ENCODE measurements at regions not wholly inside any gene's neighbourhood (a gene's known extent, or its start where the extent isn't known, plus 50 kb on each side); places are given as distances from the start of the nearest gene placed in this dataset.

DNA sequence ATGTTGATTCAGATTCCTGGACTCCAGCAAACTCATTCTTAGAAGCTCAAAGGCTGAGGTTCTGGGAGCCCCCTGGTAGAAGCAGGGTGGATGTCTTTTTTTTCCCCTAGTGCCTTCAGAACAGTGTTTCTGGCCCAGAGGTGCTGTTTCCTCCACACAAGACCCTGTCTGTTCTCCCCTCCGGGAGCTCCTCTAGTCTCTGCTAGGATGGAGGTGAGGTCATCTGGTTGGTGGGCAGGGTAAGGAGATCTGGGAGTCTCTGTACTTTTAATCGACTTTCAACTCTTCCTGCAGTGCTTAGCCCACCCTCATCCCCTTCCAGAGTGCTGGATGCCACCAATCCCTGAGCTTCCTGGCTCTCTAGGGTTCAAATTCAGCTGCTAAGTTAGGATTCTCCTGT lies 192.0 kb downstream of the SH3BP4 start:
- intact Hi-C loops (cut with micrococcal nuclease) = no loop called here
- Mint-ChIP-seq H3K4me3 (no peak overlapping the region), H3K27ac (no peak overlapping the region), H3K27me3 (ENCODE audit: low read depth) (peaks cover 13% of the 10 kb centered on the region), H3K36me3 (ENCODE audit: low read depth) (no peaks in the 10 kb centered on the region), H3K9me3 (no peaks in the 10 kb centered on the region), H3K4me1 (ENCODE audit: low read depth) (no peaks in the 10 kb centered on the region)
- CTCF ChIA-PET = no interaction called here
- no peak for DNase-seq

DNA sequence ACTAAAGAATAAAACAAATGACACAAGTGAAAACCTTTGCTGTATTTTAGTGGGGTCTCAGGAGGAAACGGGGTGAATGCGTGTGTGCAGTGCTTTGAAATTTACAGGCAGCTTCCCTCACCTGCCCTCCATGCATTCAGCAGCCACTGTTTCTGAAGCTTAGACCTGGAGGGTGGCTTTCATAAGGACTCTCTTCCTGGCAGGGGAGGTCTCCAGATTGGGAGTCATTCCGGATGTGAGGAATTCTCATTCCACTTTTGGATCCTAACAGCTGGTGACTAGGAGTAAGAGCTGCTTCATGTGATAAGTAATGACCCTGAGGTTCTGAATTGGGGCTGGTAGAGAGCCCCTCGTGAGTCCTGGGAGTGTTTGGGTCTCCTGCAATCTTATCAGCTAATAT lies 192.5 kb downstream of the SH3BP4 start:
- Mint-ChIP-seq H3K27ac (no peak overlapping the region), H3K36me3 (ENCODE audit: low read depth) (no peaks in the 10 kb centered on the region), H3K4me1 (ENCODE audit: low read depth) (no peaks in the 10 kb centered on the region), H3K27me3 (ENCODE audit: low read depth) (peaks cover 13% of the 10 kb centered on the region), H3K9me3 (no peaks in the 10 kb centered on the region), H3K4me3 (no peak overlapping the region)
- no peak for DNase-seq
- CTCF ChIA-PET = no interaction called here
- intact Hi-C loops (cut with micrococcal nuclease) = no loop called here

- no peaks in the 10 kb centered on the region for H3K4me1 Mint-ChIP-seq (ENCODE audit: low read depth)
- H3K27ac Mint-ChIP-seq = no peak overlapping the region
- H3K36me3 Mint-ChIP-seq (ENCODE audit: low read depth) = no peaks in the 10 kb centered on the region
- CTCF ChIA-PET = no interaction called here
- no peaks in the 10 kb centered on the region for H3K9me3 Mint-ChIP-seq
- H3K4me3 Mint-ChIP-seq = no peak overlapping the region
- intact Hi-C loops (cut with micrococcal nuclease) = no loop called here
- DNase-seq = no peak
- peaks cover 8% of the 10 kb centered on the region for H3K27me3 Mint-ChIP-seq (ENCODE audit: low read depth)
These were observed 194.4 kb downstream of the SH3BP4 start for GRCh38 chr2:235146206-235146605.

DNA sequence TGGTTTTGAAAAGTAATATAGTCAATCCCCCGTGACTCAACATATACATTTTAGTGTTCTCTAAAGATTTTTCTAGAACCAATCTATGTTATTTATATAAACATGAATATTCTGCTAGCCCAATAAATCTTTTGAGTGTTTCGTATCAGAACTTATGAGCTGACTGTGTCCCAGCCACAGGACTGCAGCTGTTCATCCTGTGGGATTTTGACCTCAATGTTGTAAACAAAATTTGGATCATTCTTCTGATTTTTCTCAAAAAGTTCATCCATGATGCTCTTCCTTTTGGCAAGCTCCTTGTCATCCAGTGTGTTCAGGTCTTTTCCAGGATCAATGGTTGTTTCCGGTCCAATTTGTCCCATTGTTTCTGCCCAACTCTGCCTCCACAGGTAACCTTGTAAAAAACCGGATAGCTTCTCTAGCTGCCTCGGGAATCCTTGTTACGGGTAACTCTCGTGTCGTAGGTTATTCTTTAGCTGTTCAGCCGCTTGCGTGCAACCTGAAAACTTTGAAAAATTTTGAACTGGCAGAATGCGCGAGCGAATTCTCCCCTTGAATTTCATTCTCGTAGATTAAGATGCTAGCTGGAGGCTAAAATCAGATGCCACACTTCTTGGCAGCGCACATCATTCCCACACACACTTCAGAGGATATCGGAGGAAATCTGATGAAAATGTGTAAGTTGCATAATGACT lies 195.2 kb downstream of the SH3BP4 start:
- Mint-ChIP-seq H3K36me3 (ENCODE audit: low read depth) (no peaks in the 10 kb centered on the region), H3K4me3 (no peak overlapping the region), H3K4me1 (ENCODE audit: low read depth) (no peaks in the 10 kb centered on the region), H3K27ac (no peak overlapping the region), H3K27me3 (ENCODE audit: low read depth) (peaks cover 8% of the 10 kb centered on the region), H3K9me3 (no peaks in the 10 kb centered on the region)
- intact Hi-C loops (cut with micrococcal nuclease) = no loop called here
- CTCF ChIA-PET = no interaction called here
- no peak for DNase-seq

GRCh38 chr2:235148201-235149170 lies 196.7 kb downstream of the SH3BP4 start:
- CTCF ChIA-PET = no interaction called here
- no peaks in the 10 kb centered on the region for H3K9me3 Mint-ChIP-seq

GRCh38 chr2:235149240-235149659 lies 197.4 kb downstream of the SH3BP4 start:
- no peaks in the 10 kb centered on the region for H3K4me1 Mint-ChIP-seq (ENCODE audit: low read depth)
- DNase-seq = no peak
- no peak overlapping the region for H3K4me3 Mint-ChIP-seq
- H3K36me3 Mint-ChIP-seq (ENCODE audit: low read depth) = no peaks in the 10 kb centered on the region
- no peaks in the 10 kb centered on the region for H3K9me3 Mint-ChIP-seq
- H3K27ac Mint-ChIP-seq = no peak overlapping the region
- CTCF ChIA-PET = no interaction called here
- intact Hi-C loops (cut with micrococcal nuclease) = no loop called here
- peaks cover 9% of the 10 kb centered on the region for H3K27me3 Mint-ChIP-seq (ENCODE audit: low read depth)

More at GRCh38 chr2:235148201-235149170, 196.7 kb downstream of the SH3BP4 start:
- Mint-ChIP-seq H3K27me3 (ENCODE audit: low read depth) (peaks cover 11% of the 10 kb centered on the region), H3K4me1 (ENCODE audit: low read depth) (no peaks in the 10 kb centered on the region), H3K4me3 (no peak overlapping the region), H3K36me3 (ENCODE audit: low read depth) (no peaks in the 10 kb centered on the region), H3K27ac (no peak overlapping the region)
- DNase-seq = no peak
- intact Hi-C loops (cut with micrococcal nuclease) = no loop called here

DNA sequence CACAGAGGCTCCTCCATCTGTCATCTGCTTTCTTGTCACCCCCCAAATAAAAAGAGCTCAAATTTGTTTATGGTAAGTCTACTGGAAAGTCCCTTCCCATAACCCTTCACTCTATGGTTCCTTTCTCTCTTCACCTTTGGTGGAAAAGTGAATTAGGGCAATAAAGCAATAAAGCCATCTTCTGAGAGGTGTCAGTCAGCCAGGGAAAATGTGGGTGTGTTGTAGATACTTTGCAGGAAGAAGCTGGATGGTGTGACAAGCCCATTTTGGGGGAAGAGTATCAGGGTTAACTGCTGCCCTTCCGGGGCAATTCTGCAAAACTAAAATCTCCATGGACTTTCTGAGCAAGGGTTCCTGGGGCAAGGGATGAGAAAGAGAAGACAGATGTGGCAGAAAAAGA lies 197.9 kb downstream of the SH3BP4 start:
- CTCF ChIA-PET = no interaction called here
- Mint-ChIP-seq H3K36me3 (ENCODE audit: low read depth) (no peaks in the 10 kb centered on the region), H3K9me3 (no peaks in the 10 kb centered on the region), H3K4me3 (no peak overlapping the region), H3K4me1 (ENCODE audit: low read depth) (no peaks in the 10 kb centered on the region), H3K27me3 (ENCODE audit: low read depth) (peaks cover 12% of the 10 kb centered on the region), H3K27ac (no peak overlapping the region)
- intact Hi-C loops (cut with micrococcal nuclease) = no loop called here
- no peak for DNase-seq

GRCh38 chr2:235151152-235151551 lies 199.3 kb downstream of the SH3BP4 start:
- DNase-seq = no peak
- no peak overlapping the region for H3K27ac Mint-ChIP-seq
- H3K27me3 Mint-ChIP-seq (ENCODE audit: low read depth) = peaks cover 9% of the 10 kb centered on the region
- H3K9me3 Mint-ChIP-seq = no peaks in the 10 kb centered on the region
- H3K4me1 Mint-ChIP-seq (ENCODE audit: low read depth) = no peaks in the 10 kb centered on the region
- CTCF ChIA-PET = interaction anchor here (0.5 kb wide), 1 partner anchor 15 kb away, joined by 3 read pairs; no protein-coding TSS in a partner anchor
- H3K36me3 Mint-ChIP-seq (ENCODE audit: low read depth) = no peaks in the 10 kb centered on the region
- intact Hi-C loops (cut with micrococcal nuclease) = no loop called here
- H3K4me3 Mint-ChIP-seq = no peak overlapping the region

DNA sequence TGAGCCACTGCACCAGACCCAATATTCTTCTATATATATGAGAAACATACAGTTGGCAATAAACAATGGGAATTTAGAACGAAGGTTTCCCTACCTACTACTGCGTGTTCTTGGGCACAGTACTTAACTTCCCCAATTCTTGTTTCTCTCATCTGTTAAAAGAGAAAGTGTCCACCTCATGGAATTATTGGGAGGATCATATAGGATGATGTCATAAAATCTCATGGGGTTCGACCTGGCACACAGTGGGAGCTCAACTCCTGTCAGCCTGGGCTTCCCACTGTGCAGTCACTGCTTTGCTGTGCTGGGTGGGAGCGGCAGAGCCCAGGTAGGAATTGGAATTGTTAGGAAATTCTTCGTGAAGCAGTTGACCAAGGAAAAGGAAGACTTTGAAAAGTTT lies 203.3 kb downstream of the SH3BP4 start:
- H3K9me3 Mint-ChIP-seq = no peaks in the 10 kb centered on the region
- no peaks in the 10 kb centered on the region for H3K4me1 Mint-ChIP-seq (ENCODE audit: low read depth)
- CTCF ChIA-PET = no interaction called here
- no peak overlapping the region for H3K4me3 Mint-ChIP-seq
- H3K27ac Mint-ChIP-seq = no peak overlapping the region
- intact Hi-C loops (cut with micrococcal nuclease) = no loop called here
- no peak for DNase-seq
- H3K36me3 Mint-ChIP-seq (ENCODE audit: low read depth) = no peaks in the 10 kb centered on the region
- H3K27me3 Mint-ChIP-seq (ENCODE audit: low read depth) = peaks cover 19% of the 10 kb centered on the region

DNA sequence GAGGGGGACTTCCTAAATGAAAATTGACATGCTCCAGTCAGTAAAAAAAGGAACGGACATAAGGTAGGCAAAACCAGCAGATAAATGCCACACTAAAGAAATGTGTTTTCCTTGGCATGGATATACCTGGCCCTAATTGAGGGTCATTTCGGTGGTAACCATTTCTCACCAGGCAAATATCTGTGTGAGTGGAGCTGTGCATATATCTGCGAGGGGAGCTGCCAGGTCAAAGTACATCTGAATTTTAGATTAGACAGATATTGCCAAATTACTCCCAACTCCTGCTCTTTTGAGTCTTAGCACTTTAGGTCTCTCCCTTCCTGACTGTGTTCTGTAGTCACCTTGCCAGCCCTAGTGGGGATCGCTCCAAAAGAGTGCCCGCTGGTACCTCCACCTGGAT lies 204.2 kb downstream of the SH3BP4 start:
- intact Hi-C loops (cut with micrococcal nuclease) = no loop called here
- Mint-ChIP-seq H3K27me3 (ENCODE audit: low read depth) (peaks cover 19% of the 10 kb centered on the region), H3K4me1 (ENCODE audit: low read depth) (no peaks in the 10 kb centered on the region), H3K27ac (no peak overlapping the region), H3K36me3 (ENCODE audit: low read depth) (no peaks in the 10 kb centered on the region), H3K4me3 (no peak overlapping the region), H3K9me3 (no peaks in the 10 kb centered on the region)
- CTCF ChIA-PET = no interaction called here
- DNase-seq = no peak

DNA sequence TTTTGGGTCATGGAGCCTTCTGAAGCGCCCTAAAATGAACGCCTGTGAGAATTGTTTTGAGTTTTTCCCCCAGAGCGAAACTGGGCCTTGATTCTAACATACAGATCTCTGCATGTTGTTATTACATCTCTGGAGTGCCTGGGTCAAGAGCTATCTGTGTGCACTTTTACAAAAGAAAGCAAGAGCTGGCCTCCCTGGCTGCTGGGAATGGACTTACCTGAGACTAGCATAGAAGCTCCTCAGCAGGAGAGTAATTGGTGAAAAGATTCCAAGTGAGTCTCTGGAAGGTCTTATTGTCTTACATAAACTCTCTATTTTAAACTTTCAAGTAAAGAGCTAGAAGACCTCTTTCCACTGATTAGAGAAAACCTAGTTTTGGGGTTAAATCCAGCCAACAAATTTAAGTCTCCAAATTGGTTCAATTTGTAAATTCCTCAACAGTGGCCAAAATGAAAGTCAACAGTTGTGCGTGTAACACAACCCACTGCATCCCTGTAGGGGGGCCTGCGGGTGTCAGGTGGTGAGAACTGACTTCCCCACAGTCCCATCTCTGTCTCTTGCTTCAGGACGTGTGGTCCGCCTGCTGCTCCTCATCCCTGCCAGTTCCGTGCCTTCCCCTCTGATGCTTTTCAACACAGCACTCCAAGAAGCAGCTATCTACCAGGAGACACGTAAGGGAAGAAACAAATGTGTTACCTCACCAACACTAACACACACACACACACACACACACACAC lies 206.1 kb downstream of the SH3BP4 start:
- no peaks in the 10 kb centered on the region for H3K4me1 Mint-ChIP-seq (ENCODE audit: low read depth)
- no peak for DNase-seq
- CTCF ChIA-PET = interaction anchor here (0.7 kb wide), 1 partner anchor 1432 kb away, joined by 3 read pairs; no protein-coding TSS in a partner anchor
- no peak overlapping the region for H3K4me3 Mint-ChIP-seq
- intact Hi-C loops (cut with micrococcal nuclease) = no loop called here
- no peaks in the 10 kb centered on the region for H3K36me3 Mint-ChIP-seq (ENCODE audit: low read depth)
- peaks cover 24% of the 10 kb centered on the region for H3K27me3 Mint-ChIP-seq (ENCODE audit: low read depth)
- no peak overlapping the region for H3K27ac Mint-ChIP-seq
- no peaks in the 10 kb centered on the region for H3K9me3 Mint-ChIP-seq

DNA sequence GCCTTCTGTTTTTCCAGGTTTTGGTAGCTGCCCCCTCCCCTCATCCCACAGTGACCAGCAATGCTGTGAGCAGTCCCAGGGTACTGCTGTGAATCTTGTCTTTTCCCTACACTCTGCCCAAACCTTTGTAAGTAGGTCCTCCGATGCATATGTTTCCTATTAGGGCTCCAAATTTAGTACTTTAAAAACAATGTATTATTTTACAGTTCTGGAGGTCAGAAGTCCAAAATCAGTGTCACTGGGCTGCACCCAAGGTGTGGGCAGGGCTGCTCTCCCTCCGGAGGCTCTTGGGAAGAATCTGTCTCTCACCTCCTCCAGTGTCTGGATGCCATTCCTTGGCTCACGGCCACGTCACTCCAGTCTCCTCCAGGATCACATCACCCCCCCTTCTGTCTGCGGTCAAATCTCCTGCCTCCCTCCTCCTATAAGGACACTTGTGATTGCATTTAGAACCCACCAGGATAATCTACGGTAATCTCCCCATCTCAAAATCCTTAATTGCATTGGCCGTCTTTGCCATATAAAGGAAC lies 208.5 kb downstream of the SH3BP4 start:
- Mint-ChIP-seq H3K36me3 (ENCODE audit: low read depth) (no peaks in the 10 kb centered on the region), H3K4me1 (ENCODE audit: low read depth) (no peaks in the 10 kb centered on the region), H3K9me3 (no peaks in the 10 kb centered on the region), H3K27me3 (ENCODE audit: low read depth) (peaks cover 18% of the 10 kb centered on the region), H3K27ac (no peak overlapping the region), H3K4me3 (no peak overlapping the region)
- intact Hi-C loops (cut with micrococcal nuclease) = no loop called here
- CTCF ChIA-PET = no interaction called here
- no peak for DNase-seq

Data from activated naive CD4-positive, alpha-beta T cell treated with anti-CD3 and anti-CD28 coated beads for 36 hours (primary cell).